ENCODE measurements at regions not wholly inside any gene's neighbourhood (a gene's known extent, or its start where the extent isn't known, plus 50 kb on each side); places are given as distances from the start of the nearest gene placed in this dataset.

- TF ChIP-seq MXI1 (IDR thresholded peaks at IDR 0.05; ENCODE audit: borderline replicate concordance, low read depth, low read length) (0 out of 3 replicates have a peak, but pooled peaks have one; percentile 43), MAFF (IDR thresholded peaks at IDR 0.05; ENCODE audit: low read depth, low read length) (no peak), ZNF598 (CRISPR knock-in tag; IDR thresholded peaks at IDR 0.05; ENCODE audit: borderline replicate concordance) (peak; percentile 45; the same call in 1 of the 2 replicates), FOXK1 (CRISPR knock-in tag; IDR thresholded peaks at IDR 0.05; ENCODE audit: borderline replicate concordance, low read depth) (peak; percentile 83), ZNF619 (CRISPR knock-in tag; IDR thresholded peaks at IDR 0.05) (0 out of 2 replicates have a peak, but pooled peaks have one; percentile 62), NCOA2 (CRISPR knock-in tag; IDR thresholded peaks at IDR 0.05) (peak; percentile 92), CCDC6 (CRISPR knock-in tag; IDR thresholded peaks at IDR 0.05) (peak; percentile 66), ZKSCAN1 (IDR thresholded peaks at IDR 0.05; ENCODE audit: low read length) (0 out of 2 replicates have a peak, but pooled peaks have one; percentile 54), HMG20B (CRISPR knock-in tag; conservative IDR thresholded peaks at IDR 0.05) (peak; percentile 77; the same call in 1 of the 2 replicates), NFYC (CRISPR knock-in tag; IDR thresholded peaks at IDR 0.05) (no peak), CREB1 (IDR thresholded peaks at IDR 0.05) (no peak), CREB1 (CRISPR knock-in tag; IDR thresholded peaks at IDR 0.05) (peak; percentile 59; the same call in 1 of the 2 replicates), SALL2 (CRISPR knock-in tag; IDR thresholded peaks at IDR 0.05) (no peak), BRD4 (CRISPR knock-in tag; IDR thresholded peaks at IDR 0.05) (peak; percentile 95), HNF1A (IDR thresholded peaks at IDR 0.05; ENCODE audit: low read depth) (peak; percentile 50; the same call in 1 of the 2 replicates), HNF1A (CRISPR knock-in tag; IDR thresholded peaks at IDR 0.05; ENCODE audit: borderline replicate concordance) (peak; percentile 85; the same call in 1 of the 2 replicates), ZBTB33 (CRISPR knock-in tag; IDR thresholded peaks at IDR 0.05) (peak; percentile 42; the same call in 1 of the 2 replicates), ZNF737 (CRISPR knock-in tag; IDR thresholded peaks at IDR 0.05; ENCODE audit: borderline replicate concordance) (no peak), XRCC5 (optimal IDR thresholded peaks at IDR 0.05; ENCODE audit: low read length) (peak; percentile 64), ZNF24 (IDR thresholded peaks at IDR 0.05) (no peak), KLF6 (CRISPR knock-in tag; IDR thresholded peaks at IDR 0.05) (peak; percentile 67), MAFG (CRISPR knock-in tag; IDR thresholded peaks at IDR 0.05) (no peak), KLF11 (CRISPR knock-in tag; IDR thresholded peaks at IDR 0.05) (0 out of 2 replicates have a peak, but pooled peaks have one; percentile 41), ZNF432 (CRISPR knock-in tag; IDR thresholded peaks at IDR 0.05; ENCODE audit: borderline replicate concordance) (no peak), RBM39 (IDR thresholded peaks at IDR 0.05; ENCODE audit: low read depth, low read length, poor library complexity, severe bottlenecking) (no peak)
These were observed 171.9 kb upstream of the RAB4A start (continued) for GRCh38 chr1:229098903-229099578.

All from HepG2 (cell line).